COR-L47 (cell line): ENCODE measurements at regions not wholly inside any gene's neighbourhood (a gene's known extent, or its start where the extent isn't known, plus 50 kb on each side); places are given as distances from the start of the nearest gene placed in this dataset.
"Not testable (repeated sequence)": the region's sequence is repeated elsewhere in the genome, so short reads cannot be mapped to it uniquely, and the experiment has no call there.

ENCODE experiments used
- DNase-seq: peaks from one replicate; lab custom pipeline; 2025; lab: John Stamatoyannopoulos, UW

- DNase-seq: no peak
Observed at GRCh38 chr7:96561892-96562291, 147.8 kb downstream of the SEM1 start.

GRCh38 chr7:96558530-96558929 lies 151.1 kb downstream of the SEM1 start:
- DNase-seq: no peak

- DNase-seq: no peak
Observed at GRCh38 chr7:96558093-96558492, 151.6 kb downstream of the SEM1 start.

- not testable (repeated sequence) for DNase-seq
Observed at GRCh38 chr7:96557598-96557997, 152.0 kb downstream of the SEM1 start.

- DNase-seq: no peak
Observed at GRCh38 chr7:96548664-96549063, 161.0 kb downstream of the SEM1 start.

GRCh38 chr7:96547371-96547811 lies 162.3 kb downstream of the SEM1 start:
- peak; percentile 90 for DNase-seq

GRCh38 chr7:96546426-96546825 lies 163.2 kb downstream of the SEM1 start:
- DNase-seq: no peak

GRCh38 chr7:96539471-96539870 lies 170.2 kb downstream of the SEM1 start:
- no peak for DNase-seq

GRCh38 chr7:96538632-96539031 lies 171.0 kb downstream of the SEM1 start:
- DNase-seq: no peak

- DNase-seq: no peak
Observed at GRCh38 chr7:96534221-96534620, 175.4 kb downstream of the SEM1 start.

- no peak for DNase-seq
Observed at GRCh38 chr7:96532428-96532935, 177.2 kb downstream of the SEM1 start.

- no peak for DNase-seq
Observed at GRCh38 chr7:96531331-96531730, 178.3 kb downstream of the SEM1 start.

- DNase-seq: no peak
Observed at GRCh38 chr7:96530786-96531185, 178.9 kb downstream of the SEM1 start.

GRCh38 chr7:96527133-96527827 lies 182.4 kb downstream of the SEM1 start:
- no peak for DNase-seq

GRCh38 chr7:96526496-96526895 lies 183.2 kb downstream of the SEM1 start:
- DNase-seq: no peak

GRCh38 chr7:96521068-96521894 lies 188.4 kb downstream of the SEM1 start:
- DNase-seq: no peak

- DNase-seq: peak; percentile 30
Observed at GRCh38 chr7:96508371-96508770, 186.5 kb upstream of the SLC25A13 start.

- no peak for DNase-seq
Observed at GRCh38 chr7:96503597-96503996, 181.7 kb upstream of the SLC25A13 start.

- DNase-seq: no peak
Observed at GRCh38 chr7:96501318-96501717, 179.4 kb upstream of the SLC25A13 start.

GRCh38 chr7:96499532-96499931 lies 177.6 kb upstream of the SLC25A13 start:
- DNase-seq: no peak

- no peak for DNase-seq
Observed at GRCh38 chr7:96497567-96497966, 175.7 kb upstream of the SLC25A13 start.

- DNase-seq: peak; percentile 83
Observed at GRCh38 chr7:96495751-96496216, 173.9 kb upstream of the SLC25A13 start.

GRCh38 chr7:96486681-96487080 lies 164.8 kb upstream of the SLC25A13 start:
- DNase-seq: no peak
